GM18870 (cell line): ENCODE measurements at regions not wholly inside any gene's neighbourhood (a gene's known extent, or its start where the extent isn't known, plus 50 kb on each side); places are given as distances from the start of the nearest gene placed in this dataset.

Experiments
- ATAC-seq: cut with Tn5 transposase; IDR thresholded peaks from one replicate; pipeline ENCODE4 v1.9.1; 2021; ENCODE audit warnings: moderate library complexity; ENCODE audit not compliant: unreplicated experiment

DNA sequence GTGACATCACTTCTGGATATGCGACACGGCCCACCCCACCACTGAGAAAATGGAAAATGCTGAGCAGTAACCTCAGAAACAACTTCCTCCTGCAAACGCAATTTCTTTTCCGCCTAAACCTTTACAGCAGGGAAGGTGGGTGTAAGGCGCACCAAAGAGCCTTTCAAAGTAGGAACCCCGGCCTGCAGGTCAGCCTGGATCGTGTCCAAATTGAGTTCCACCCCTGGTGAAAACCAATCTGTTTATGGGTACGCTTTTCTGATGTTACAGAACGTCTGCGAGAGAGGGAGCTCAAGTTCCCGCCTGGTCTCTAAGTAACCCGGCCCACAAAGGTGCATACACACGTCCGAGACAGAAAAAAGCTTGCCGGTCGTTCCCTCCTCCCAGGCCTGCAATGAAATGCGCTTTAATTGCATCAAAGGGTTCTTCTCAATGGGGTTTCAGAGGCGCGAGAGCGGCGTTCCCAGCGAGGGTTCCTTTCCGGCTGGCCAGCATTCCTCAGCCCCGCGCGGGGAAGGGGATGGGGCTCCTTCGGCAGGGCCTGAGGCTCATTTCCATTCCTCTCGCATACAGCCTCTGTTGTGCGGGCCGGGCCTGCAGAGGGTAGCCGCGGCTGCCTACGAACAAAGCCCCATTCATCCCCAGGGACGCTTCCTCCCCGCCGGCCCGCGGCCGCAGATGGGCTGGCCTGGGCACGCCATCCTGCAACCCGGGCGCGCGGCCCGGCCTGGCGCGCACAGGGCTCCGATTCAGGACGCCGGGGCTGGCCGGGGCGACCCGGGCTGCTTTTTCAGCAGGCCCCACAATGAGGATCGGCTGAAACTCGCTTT is 138.1 kb downstream of the TMCO5A start:
- peak; percentile 42 for ATAC-seq

DNA sequence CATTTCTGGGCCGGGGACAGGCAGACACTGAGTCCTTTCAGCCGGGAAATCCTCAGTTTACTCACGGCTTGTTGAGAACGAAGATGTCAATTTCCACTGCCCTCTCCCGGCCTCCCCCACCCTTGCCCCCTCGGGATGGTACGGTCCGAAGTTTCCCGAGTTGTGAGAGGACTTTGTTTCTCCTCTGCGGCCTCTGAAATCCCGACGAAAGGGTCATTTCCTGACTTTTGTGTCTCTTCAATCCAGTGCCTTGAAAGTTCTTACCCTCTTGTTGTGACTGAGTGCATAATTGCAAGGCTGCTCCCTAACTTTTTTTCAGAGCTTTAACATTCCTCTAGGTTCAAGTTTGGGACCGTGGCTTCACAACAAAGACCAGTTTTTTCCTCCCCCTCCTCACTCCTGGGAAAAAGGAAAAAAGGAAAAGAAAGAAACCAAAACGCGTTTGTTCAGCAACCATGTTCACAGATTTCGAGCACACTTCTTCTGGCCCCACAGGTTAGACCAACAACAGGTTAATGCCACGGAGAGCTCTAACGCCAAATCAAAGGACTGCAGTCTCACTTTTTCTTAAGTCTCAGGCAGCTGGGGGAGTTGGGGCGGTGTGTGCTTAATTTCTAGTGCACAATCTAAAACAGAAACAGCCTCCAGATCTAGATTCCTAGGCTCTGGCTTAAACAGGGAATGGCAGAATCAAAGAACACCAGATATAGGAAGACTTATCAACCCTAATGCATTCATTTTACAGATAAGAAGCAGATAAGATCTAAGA is 138.9 kb downstream of the TMCO5A start:
- no peak for ATAC-seq

DNA sequence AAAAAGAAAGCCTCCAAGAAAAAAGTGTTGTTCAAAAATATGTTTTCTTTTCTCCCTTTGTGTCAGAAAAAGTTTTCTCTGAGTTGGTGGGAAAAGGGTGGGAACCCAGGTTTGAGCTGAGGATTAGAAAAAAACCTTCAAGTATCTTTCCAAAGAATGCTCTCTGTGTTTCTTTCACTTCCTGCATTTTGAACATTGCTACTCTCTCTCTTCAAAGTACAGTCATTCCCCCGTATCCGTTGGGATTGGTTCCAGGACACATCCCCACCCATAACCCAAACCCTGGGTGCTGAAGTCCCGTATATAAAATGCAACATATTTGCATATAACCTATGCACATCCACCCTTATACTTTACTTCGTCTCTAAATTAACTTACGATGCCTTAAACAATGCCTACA is 139.6 kb downstream of the TMCO5A start:
- ATAC-seq, result no peak

DNA sequence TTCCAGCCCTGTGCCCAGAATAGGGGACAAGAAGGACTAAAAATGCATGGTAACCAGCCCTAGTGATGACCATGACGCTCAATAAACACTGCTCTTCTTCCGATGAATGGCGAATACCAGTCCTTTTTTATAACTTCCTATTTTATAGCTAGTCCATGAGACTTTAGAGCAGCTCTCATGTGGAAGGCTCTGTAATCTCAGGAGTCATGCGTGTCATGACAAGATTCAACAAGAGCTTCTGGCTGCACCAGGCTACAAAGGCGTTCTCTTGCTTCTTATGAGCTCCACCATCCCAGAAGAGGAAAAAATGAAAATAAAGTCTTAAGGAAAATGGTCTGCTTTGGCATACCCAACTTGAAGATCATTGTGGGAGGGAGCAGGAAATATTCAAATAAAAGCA is 141.0 kb downstream of the TMCO5A start:
- no peak for ATAC-seq

DNA sequence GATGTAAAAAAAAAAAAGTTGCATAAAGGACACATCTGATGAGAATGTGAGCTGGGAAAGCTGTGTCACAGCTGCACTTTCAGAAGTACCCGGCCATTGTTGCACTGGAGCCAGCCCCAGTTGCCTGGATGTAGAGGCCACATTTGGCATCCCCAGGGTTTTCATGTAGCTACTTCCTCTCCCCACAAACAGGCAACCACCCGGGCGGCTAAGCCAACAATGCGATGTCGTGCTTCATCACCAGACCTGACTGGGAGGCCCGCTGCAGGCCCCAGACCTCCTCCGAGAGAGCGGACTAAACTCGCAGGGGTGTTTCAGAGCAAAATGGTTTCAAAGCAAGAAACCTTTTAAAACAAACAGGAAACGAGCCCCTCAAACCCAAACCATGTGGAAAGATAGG is 142.3 kb downstream of the TMCO5A start:
- no peak for ATAC-seq

DNA sequence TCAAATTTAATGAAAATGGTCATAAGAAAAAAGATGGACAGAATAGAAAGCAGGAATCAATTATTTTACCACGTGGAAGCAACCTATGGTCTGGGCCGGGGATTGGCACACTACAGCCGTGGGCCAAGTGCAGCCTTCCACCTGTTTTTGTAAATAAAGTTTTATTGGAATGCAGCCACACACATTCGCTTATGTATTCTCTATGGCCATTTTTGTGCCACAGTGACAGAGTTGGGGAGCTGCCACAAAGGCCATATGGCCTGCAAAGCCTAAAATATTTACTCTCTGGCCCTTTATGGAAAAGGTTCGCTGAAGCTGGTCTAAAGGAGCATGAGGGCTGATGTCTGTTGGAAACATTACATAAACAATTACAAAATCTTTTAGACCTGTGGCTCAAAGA is 144.8 kb downstream of the TMCO5A start:
- no peak for ATAC-seq

DNA sequence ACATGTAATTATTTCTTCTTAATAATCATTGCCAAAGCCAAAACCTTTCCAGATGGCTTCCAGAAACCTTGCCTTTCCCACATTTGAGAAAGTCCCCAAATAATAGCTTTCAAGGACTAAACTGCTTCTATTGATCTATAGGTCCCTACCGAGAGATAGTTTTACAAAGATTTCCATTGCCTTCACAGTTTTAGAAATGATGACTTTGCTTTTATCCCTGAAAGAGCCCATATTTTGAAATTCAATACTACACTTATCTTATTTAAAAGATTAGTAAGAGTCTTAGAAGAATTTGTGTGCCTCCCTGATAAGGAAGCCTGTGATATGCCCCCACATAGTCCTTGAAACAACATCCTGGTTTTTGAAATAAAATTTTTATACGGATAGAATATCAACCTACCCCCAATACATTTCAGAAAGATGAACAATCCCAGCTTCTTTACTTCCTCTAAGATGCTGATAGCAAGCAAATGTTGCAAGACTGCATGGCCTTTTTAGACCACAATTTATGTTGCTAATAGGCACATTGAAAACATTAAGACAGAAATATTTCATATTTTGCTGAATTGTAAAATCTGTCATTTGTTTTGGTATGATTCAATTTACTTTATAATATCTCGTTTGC is 146.3 kb downstream of the TMCO5A start:
- ATAC-seq, result no peak

DNA sequence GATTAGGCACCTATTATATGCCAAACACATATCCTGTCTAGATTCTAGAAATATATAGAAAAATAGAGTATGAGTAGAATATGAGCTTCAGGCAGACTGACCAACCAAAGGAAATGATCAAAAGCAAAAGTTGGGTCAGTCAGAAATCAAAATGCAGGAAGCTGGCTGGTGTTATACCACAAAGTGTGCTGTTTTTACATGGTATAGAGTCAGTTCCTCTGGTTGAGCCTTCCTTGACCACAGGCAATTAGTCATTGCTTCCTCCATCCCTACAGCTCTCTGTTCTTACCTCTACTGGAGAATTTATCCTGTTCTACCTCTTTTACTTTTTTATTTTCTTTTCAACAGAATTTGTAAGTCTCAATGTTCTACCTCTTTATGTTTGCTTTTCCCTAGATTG is 149.8 kb downstream of the TMCO5A start:
- ATAC-seq, result peak; percentile 81

DNA sequence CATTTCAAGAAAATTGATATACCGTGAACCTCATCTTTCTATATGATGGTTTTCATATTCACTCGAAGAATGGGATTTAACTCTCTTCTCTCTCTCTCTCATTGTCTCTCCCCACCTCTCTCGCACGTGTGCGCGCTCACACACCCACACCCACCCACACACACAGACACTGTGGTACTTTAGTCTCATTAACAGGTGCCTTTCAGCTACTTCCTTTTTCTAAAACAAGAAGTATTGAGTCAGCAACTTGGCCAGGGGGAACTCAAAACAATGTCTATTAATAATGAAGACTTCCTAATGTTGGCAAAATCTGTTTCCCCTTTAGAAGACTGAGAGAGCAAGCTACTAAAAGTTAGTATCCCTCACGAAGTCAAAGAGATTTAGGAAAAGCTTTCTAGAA is 150.7 kb downstream of the TMCO5A start:
- peak; percentile 65 for ATAC-seq

DNA sequence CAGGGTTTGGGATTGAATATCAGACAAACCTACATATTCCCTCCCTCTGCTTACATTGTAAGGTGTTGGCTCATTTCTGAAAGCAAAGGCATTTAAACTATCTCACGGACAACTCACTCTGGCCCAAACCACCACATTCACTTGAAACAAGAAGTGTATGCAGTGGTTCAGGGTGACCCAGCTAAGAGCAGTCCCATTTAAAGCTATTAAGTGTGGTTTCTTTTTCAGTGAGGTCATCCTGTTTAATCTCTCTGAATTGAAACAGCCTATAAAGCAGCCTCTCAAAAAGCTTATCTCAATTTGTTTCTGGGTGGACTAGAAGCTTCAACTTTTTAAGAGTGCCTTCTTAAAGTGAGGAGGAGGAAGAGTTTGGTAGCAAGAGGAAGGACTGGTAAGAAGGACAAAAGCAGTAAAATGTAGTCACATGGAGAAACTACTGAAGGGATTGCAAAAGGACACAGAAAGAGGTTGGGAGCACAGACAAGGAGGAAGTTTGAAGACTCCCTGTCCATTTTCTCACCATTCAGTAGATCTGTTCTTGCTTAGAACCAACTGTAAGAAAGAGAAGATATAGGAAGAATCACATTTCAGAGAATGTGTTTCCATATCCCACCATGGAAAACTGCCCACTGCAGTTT is 151.6 kb downstream of the TMCO5A start:
- ATAC-seq, result peak; percentile 40

DNA sequence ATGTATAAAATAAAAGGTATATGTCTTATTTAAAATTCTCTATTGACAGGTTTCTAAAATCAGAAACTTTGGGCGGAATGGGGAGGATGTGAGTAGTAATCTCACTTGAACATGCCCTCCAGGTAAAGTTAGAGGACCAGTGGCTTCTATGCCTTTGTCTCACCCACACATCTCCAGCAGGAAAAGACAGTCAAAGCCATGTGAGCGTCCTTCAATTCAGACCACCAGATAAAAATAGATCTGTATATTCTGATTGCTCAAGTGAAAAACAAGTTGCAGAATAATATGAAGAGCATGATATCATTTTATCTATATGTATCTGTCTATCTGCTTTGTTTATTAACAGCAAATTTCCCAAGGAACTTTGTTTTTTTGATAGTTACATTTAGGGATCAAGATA is 152.2 kb downstream of the TMCO5A start:
- no peak for ATAC-seq

DNA sequence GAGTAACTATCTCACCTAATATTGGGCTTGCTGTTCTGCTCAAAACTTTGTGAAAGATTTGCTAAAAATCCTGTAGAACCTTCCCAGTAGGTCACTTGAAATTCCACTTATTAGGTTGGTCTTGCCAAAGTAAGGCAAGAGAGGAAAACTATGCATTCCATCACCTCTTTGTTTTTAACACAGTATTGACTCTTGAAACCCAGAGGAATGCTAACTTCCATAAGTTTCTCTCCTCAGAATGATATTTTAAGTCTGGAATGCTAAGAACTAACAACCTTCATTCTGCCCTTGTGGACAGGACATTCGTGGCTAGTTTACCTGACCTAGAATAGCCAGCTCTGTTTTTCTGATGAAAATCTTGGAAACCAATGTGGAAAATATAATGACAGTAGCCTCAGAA is 154.5 kb downstream of the TMCO5A start:
- no peak for ATAC-seq

DNA sequence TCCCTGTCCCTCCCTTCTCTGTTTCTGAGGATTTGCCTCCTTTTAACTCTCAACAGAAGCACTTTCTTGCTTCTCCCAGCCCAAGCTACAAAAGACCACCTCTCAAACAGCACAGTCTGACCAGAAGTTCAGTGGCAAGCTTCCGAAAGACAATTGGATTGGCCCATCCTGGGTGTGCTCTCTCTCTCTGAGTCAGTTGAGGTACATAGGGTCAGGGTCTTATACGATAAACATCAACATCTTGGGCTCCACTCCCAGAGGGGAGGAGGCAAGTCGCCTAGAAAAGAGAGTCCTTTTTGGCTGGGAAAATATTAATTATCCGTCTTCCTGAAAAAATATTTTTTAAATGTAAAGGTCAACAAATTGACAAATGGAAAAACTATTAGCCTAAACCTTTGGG is 155.8 kb downstream of the TMCO5A start:
- no peak for ATAC-seq

DNA sequence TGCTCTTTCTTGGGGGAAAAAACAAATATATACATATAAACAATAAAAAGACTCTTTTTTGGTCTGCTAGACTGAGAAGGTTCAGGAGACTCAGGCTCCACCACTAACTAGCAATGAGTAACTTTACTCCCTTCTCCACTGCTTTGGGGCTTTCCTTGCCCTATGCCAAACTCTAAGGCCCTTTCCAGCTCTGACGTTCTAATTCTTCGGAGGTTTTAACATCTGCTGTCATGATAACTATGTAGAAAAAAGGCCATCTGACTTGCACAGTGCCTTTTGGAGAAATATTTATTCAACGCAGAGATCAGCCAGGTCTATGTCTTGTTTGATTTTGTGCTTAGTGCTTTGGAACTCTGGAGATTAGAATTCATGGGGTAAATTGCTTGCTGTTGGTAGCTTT is 156.2 kb downstream of the TMCO5A start:
- ATAC-seq, result no peak

DNA sequence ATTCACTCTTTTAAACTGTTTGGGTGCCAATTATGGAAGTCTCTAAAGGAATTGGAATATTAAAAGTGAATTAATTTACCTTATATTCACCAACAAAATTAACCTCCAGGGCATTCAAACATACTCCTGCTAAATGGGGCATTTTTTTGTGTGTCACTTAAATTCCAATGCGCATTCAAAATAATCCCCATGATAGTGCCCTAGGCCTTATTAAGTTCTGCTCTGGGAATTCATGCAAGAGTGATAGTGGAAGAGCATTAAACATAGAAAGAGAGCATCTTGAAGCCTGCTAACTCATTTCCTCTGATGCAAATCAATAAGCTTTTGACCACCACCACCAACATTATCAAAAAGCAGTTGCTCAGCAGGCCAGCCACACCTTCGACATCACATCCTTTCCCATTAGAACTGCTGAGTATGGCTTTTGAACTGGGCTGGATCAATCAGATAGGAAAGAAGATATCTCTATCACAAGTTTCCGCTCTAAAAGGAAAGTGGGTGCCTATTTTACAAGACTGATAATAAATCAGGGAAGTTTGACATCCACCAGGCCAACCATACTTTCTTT is 156.7 kb downstream of the TMCO5A start:
- ATAC-seq, result no peak

DNA sequence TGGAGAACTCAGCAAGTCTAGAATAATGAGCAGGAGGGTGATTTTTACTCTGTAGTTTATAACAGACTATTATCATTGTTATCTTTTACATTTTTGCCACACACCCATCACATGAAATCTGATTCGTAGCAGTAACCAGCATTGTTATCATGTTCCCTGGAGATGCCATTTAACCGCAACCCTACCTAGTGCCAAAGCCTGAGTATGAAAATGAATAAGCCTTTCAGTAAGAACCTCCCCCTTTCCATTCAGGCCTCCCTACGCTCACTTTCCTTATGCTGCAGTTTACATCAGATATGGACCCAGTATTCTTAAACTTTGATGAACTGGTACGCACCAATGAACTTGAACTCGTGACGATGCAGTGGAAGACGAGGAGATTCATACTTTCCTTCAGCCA is 158.7 kb upstream of the SPRED1 start:
- no peak for ATAC-seq

DNA sequence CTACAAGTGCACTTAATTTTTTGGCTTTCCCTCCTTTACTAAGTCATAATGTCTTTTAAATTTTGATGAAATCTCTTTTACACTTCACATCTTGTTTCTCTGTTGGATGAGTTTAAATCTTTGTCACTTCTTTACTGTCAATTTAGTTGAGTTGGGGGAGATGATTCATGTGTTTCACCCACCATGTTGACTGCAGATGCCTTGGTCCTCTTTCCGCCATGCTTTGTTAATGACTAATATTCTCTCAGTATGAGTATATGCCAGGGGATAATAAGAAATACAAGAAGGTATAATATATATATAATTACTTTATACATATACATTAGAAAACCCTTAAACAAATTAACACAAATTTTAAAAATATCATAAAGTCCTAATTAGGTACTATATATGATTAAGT is 149.7 kb upstream of the SPRED1 start:
- no peak for ATAC-seq

DNA sequence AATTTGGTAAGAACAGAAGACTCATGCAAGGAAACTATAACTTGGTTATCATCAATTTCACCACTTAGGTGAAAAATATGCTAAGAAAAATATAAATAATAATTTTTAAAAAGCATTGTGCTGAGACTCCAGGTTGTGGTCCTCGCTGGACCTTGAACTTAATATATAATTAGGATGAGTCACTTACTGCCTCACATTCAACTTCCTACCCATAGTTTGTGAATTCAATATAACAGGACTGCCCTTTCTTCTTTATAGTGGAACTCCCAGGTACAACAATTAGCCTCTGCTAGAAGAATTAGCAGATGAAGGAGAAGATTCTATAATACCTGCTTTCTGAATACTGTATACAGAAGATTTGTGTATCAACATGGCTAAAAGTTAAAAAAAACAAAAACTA is 149.1 kb upstream of the SPRED1 start:
- no peak for ATAC-seq

DNA sequence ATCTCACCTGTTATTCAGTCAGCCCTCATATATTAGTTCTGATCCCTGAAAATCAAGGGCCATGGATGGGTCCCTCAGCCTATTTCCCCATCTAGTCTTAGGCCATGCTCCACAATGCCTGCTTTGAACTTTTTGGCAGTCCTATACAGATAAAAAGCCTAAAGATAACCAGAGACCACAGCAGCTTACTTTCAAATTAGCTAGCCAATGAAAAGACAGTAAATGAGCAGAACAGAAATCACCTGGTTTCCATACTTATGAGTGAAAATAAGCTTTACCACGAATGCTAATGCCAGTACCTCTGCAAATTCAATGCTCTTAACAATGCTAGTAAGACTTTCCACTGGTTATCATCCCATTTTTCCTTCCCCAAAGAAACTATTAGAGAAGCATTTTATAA is 141.6 kb upstream of the SPRED1 start:
- ATAC-seq, result no peak

DNA sequence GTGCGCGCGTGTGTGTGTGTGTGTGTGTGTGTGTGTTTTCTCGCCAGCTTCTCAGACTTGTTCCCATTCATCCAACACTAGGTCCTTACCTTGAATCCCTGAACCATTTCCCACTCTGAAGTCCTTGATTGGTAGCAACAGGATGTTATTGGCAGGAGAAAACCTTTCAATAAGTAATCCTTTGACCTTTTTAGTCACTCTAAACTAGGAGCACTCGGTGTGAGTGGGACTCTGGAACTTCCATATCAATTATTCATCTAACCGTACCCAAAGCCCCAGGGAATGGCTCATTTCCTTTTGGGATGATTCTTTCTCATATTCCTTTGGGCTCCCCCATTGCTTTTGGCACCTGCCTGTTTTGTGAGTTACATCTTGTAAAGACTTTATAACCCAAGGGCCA is 140.2 kb upstream of the SPRED1 start:
- ATAC-seq, result no peak

DNA sequence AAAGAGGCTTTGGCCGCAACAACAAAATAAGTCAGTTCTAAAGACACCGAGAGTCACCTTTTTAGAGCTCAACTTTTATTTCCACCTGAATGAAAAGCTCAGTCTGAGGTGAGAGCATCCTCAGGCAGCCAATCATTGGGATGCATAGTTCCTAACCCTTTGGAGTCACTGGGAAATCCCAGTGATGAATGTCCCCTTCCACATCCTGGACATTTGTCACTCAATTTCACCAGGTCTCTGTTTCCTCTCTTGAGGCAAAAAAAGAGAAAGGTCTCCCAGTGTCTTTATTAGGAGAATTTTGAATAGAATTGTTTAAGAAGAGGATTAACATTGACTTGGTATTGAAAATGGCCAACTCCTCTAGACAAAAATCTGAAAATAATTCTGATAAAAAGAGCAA is 137.5 kb upstream of the SPRED1 start:
- ATAC-seq, result no peak
